ENCODE measurements at regions not wholly inside any gene's neighbourhood (a gene's known extent, or its start where the extent isn't known, plus 50 kb on each side); places are given as distances from the start of the nearest gene placed in this dataset.

DNA sequence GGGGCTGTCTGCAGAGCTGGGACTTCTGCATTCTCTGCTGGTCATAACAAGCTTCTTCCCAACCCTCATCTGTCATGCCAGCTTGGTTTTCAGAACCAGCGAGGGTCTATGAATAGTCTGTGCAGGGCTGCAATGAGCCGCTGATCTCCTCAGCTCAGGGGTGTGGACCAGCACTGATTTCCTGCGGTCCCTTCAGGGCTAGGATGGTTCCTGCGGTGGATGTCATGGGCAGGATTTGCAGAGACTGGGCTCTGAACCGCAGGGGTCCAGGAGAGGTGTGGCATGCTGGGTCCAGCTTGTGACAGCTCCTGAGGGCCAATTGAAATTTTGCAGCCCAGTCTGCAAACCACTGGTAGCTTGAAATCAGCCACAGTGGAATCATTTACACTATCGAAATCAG is 188.2 kb upstream of the AGAP1 start:
- no peak overlapping the region for H3K9ac ChIP-seq
- H2AFZ ChIP-seq: no peak overlapping the region
- H3K4me1 ChIP-seq: no peaks in the 10 kb centered on the region
- H3K27me3 ChIP-seq (ENCODE audit: control insufficient read depth, insufficient read depth, low read length): no peaks in the 10 kb centered on the region
- TF ChIP-seq, protein P1, sequence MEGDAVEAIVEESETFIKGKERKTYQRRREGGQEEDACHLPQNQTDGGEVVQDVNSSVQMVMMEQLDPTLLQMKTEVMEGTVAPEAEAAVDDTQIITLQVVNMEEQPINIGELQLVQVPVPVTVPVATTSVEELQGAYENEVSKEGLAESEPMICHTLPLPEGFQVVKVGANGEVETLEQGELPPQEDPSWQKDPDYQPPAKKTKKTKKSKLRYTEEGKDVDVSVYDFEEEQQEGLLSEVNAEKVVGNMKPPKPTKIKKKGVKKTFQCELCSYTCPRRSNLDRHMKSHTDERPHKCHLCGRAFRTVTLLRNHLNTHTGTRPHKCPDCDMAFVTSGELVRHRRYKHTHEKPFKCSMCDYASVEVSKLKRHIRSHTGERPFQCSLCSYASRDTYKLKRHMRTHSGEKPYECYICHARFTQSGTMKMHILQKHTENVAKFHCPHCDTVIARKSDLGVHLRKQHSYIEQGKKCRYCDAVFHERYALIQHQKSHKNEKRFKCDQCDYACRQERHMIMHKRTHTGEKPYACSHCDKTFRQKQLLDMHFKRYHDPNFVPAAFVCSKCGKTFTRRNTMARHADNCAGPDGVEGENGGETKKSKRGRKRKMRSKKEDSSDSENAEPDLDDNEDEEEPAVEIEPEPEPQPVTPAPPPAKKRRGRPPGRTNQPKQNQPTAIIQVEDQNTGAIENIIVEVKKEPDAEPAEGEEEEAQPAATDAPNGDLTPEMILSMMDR (IDR thresholded peaks at IDR 0.05): no peak
- no peaks in the 10 kb centered on the region for H3K9me3 ChIP-seq (ENCODE audit: control insufficient read depth, low read length)
- H3K4me2 ChIP-seq (ENCODE audit: low read length): no peak overlapping the region
- no peak overlapping the region for H3K27ac ChIP-seq
- H3K79me2 ChIP-seq: no peaks in the 10 kb centered on the region
- no peak overlapping the region for H3K4me3 ChIP-seq (ENCODE audit: low read depth, low read length)
- H3K36me3 ChIP-seq (ENCODE audit: control insufficient read depth, insufficient read depth, low read length): no peaks in the 10 kb centered on the region

DNA sequence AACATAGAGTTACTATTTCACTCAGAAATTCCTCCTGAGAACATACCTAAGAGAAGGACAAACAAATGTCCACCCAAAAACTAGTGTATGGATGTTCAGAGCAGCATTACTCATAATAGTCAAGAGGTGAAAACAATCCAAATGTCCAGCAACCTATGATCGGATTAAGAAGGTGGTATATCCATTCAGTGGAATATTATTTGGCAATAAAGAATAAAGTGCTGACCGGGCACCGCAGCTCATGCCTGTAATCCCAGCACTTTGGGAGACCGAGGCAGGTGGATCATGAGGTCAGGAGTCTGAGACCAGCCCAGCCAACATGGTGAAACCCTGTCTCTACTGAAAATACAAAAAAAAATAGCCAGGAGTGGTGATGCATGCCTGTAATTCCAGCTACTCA is 182.8 kb upstream of the AGAP1 start:
- H3K79me2 ChIP-seq: no peaks in the 10 kb centered on the region
- H2AFZ ChIP-seq: no peak overlapping the region
- no peak overlapping the region for H3K27ac ChIP-seq
- no peak overlapping the region for H3K4me2 ChIP-seq (ENCODE audit: low read length)
- no peaks in the 10 kb centered on the region for H3K36me3 ChIP-seq (ENCODE audit: control insufficient read depth, insufficient read depth, low read length)
- no peaks in the 10 kb centered on the region for H3K9me3 ChIP-seq (ENCODE audit: control insufficient read depth, low read length)
- TF ChIP-seq, protein P1 (IDR thresholded peaks at IDR 0.05): no peak
- no peaks in the 10 kb centered on the region for H3K4me1 ChIP-seq
- H3K4me3 ChIP-seq (ENCODE audit: low read depth, low read length): no peak overlapping the region
- no peaks in the 10 kb centered on the region for H3K27me3 ChIP-seq (ENCODE audit: control insufficient read depth, insufficient read depth, low read length)
- no peak overlapping the region for H3K9ac ChIP-seq

DNA sequence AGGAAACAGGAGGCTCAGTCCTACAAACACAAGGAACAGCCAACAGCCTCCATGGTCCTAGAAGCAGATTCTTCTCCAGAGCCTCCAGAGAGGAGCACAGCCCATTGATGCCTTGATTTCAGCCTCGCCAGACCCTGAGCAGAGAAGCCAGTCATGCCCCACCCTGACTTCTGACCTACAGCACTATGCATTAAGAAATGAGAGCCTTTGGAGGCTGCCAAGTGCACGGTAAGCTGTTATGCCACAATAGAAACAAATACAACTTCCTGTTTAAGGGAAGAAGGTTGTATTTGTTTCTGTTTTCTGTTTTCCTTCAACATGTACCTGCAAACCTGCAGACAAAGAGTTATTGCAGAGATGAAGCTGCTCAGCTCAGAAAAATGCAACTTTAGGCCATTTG is 181.3 kb upstream of the AGAP1 start:
- no peak overlapping the region for H3K4me2 ChIP-seq (ENCODE audit: low read length)
- TF ChIP-seq, protein P1 (IDR thresholded peaks at IDR 0.05): no peak
- no peaks in the 10 kb centered on the region for H3K27me3 ChIP-seq (ENCODE audit: control insufficient read depth, insufficient read depth, low read length)
- H3K9me3 ChIP-seq (ENCODE audit: control insufficient read depth, low read length): no peaks in the 10 kb centered on the region
- no peak overlapping the region for H3K4me3 ChIP-seq (ENCODE audit: low read depth, low read length)
- no peaks in the 10 kb centered on the region for H3K79me2 ChIP-seq
- no peak overlapping the region for H3K27ac ChIP-seq
- no peak overlapping the region for H2AFZ ChIP-seq
- no peaks in the 10 kb centered on the region for H3K4me1 ChIP-seq
- no peak overlapping the region for H3K9ac ChIP-seq
- no peaks in the 10 kb centered on the region for H3K36me3 ChIP-seq (ENCODE audit: control insufficient read depth, insufficient read depth, low read length)

DNA sequence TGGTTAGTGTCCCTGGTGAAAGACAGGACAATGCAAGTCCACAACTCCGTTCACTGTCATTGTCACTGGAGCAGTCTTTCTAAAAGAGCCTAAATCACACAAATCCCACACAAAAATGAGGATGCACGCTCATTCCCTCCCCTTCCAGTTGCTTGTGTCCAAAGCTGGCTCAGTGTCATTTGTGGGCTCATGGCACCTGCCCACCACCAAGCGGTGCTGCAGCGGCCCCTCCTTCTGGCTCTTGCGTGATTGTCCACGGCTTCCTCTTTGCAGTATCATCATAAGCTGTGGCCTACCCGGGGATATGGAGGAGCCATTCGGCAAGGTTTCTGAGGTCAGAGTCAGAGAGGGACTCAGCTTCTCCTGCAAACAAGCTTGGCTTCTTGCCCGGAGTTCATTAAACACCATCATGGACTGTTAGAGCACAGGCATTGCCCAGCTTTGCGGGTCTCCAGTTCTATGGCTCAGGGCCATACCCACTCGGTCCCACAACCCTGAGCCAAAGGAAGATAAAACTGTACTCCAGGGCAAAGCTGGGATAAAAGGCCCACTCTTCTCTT is 179.4 kb upstream of the AGAP1 start:
- no peak overlapping the region for H3K27ac ChIP-seq
- no peak overlapping the region for H3K4me3 ChIP-seq (ENCODE audit: low read depth, low read length)
- no peaks in the 10 kb centered on the region for H3K4me1 ChIP-seq
- TF ChIP-seq, protein P1 (IDR thresholded peaks at IDR 0.05): no peak
- H3K9me3 ChIP-seq (ENCODE audit: control insufficient read depth, low read length): no peaks in the 10 kb centered on the region
- H3K36me3 ChIP-seq (ENCODE audit: control insufficient read depth, insufficient read depth, low read length): no peaks in the 10 kb centered on the region
- H2AFZ ChIP-seq: no peak overlapping the region
- no peaks in the 10 kb centered on the region for H3K27me3 ChIP-seq (ENCODE audit: control insufficient read depth, insufficient read depth, low read length)
- no peaks in the 10 kb centered on the region for H3K79me2 ChIP-seq
- no peak overlapping the region for H3K4me2 ChIP-seq (ENCODE audit: low read length)
- no peak overlapping the region for H3K9ac ChIP-seq

DNA sequence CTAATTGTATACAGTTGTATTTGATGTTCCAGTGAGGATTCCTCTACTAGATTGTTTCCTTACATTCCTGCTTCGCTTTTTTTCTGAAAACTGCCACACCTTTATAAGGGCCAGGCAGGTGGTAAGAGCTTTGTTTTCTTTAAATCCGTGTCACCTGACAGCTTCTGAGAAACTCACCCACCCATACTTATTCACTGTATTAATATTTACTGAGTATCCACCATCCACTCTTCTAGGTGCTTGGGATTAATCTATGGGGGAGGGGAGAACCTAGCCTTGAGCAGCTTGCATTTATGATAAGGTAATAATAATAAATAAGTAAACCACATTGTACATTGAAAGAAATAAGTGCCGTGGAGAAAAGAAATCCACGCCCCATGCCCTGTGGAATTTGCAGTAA is 174.7 kb upstream of the AGAP1 start:
- H2AFZ ChIP-seq: no peak overlapping the region
- no peak overlapping the region for H3K27ac ChIP-seq
- H3K4me3 ChIP-seq (ENCODE audit: low read depth, low read length): no peak overlapping the region
- H3K9me3 ChIP-seq (ENCODE audit: control insufficient read depth, low read length): no peaks in the 10 kb centered on the region
- no peak overlapping the region for H3K9ac ChIP-seq
- H3K4me2 ChIP-seq (ENCODE audit: low read length): no peak overlapping the region
- TF ChIP-seq, protein P1 (IDR thresholded peaks at IDR 0.05): no peak
- no peaks in the 10 kb centered on the region for H3K27me3 ChIP-seq (ENCODE audit: control insufficient read depth, insufficient read depth, low read length)
- no peaks in the 10 kb centered on the region for H3K4me1 ChIP-seq
- no peaks in the 10 kb centered on the region for H3K36me3 ChIP-seq (ENCODE audit: control insufficient read depth, insufficient read depth, low read length)
- no peaks in the 10 kb centered on the region for H3K79me2 ChIP-seq
